Upper lobe of left lung (tissue), 6 donors: ENCODE measurements at regions not wholly inside any gene's neighbourhood (a gene's known extent, or its start where the extent isn't known, plus 50 kb on each side); places are given as distances from the start of the nearest gene placed in this dataset.

Experiments used
- ATAC-seq, 2 donors: fragments of 200-7000 bp; cut with Tn5 transposase; one replicate each; pipeline ENCODE4 v1.9.1; 2022; ENCODE audit warnings: mild to moderate bottlenecking in 2 of 2, moderate library complexity in 2 of 2; ENCODE audit not compliant: low FRiP score in 2 of 2
- DNase-seq, 2 donors: peaks; one replicate each; pipeline ENCODE4 v3.0.0-alpha.2; 2019 to 2020
- H3K27ac ChIP-seq, 4 donors: fragments of 200-600 bp; sonication (generic); one replicate each; pipeline ENCODE4 v1.5.1; 2016 to 2019
- H3K27me3 ChIP-seq, 4 donors: fragments of 200-600 bp; sonication (generic); one replicate each; pipeline ENCODE4 v1.5.1; 2017 to 2019
- H3K36me3 ChIP-seq, 4 donors: fragments of 200-600 bp; sonication (generic); one replicate each; pipeline ENCODE4 v1.5.1; 2016 to 2019
- H3K4me1 ChIP-seq, 4 donors: fragments of 200-600 bp; sonication (generic); one replicate each; pipeline ENCODE4 v1.5.1; 2018 to 2019
- H3K4me3 ChIP-seq, 4 donors: fragments of 200-600 bp; sonication (generic); one replicate each; pipeline ENCODE4 v1.5.1; 2017 to 2019; ENCODE audit warnings: mild to moderate bottlenecking in 2 of 4, moderate library complexity in 1 of 4
- H3K9me3 ChIP-seq, 4 donors: fragments of 200-600 bp; sonication (generic); one replicate each; pipeline ENCODE4 v1.5.1; 2018 to 2019
- CTCF ChIP-seq, 6 experiments: fragments of 450-650 bp in 4 of 6; fragments of 200-600 bp in 2 of 6; sonication (generic) in 2 of 6; IDR thresholded peaks; one replicate each; pipeline ENCODE4 v1.5.1; 2016 to 2019; ENCODE audit warnings: antibody characterized with exemption in 6 of 6
- EP300 ChIP-seq, 4 donors: sonication (generic); formaldehyde crosslinking; IDR thresholded peaks; one replicate each; pipeline ENCODE4 v1.5.1; 2017; ENCODE audit warnings: antibody characterized with exemption in 4 of 4, control low read depth in 2 of 4
- POLR2A ChIP-seq, 4 donors: fragments of 450-650 bp; IDR thresholded peaks; one replicate each; pipeline ENCODE4 v1.5.1; 2016 to 2017; ENCODE audit warnings: antibody characterized with exemption in 4 of 4, mild to moderate bottlenecking in 2 of 4
- POLR2AphosphoS5 ChIP-seq, 2 donors: sonication (generic); formaldehyde crosslinking; IDR thresholded peaks; one replicate each; pipeline ENCODE4 v1.5.1; 2017; ENCODE audit warnings: antibody characterized with exemption in 2 of 2
- WGBS, 2 donors: methylation state at CpG; one replicate each; pipeline ENCODE4 v1.1.5; 2017 to 2018; 5-methylcytosine and 5-hydroxymethylcytosine counted together
- donor health status: DM: no; HTN: no; CAD: no; lungs with moderate emphysema.
- donor health status: DM: no; HTN: yes; CAD: no; lungs with severe emphysema.

GRCh38 chr4:179145746-179146525 lies 1703.7 kb upstream of the AGA start:
- no peak for ATAC-seq
- no peak for TF ChIP-seq CTCF (IDR thresholded peaks at IDR 0.05)
- TF ChIP-seq POLR2AphosphoS5 (IDR thresholded peaks at IDR 0.05): no peak
- TF ChIP-seq EP300 (IDR thresholded peaks at IDR 0.05): no peak
- H3K9me3 ChIP-seq: no peaks in the 10 kb centered on the region
- WGBS, 2 donors: 73 to 80% methylated on average over 4 of the region's 4 CpGs
- DNase-seq: no peak
- no peaks in the 10 kb centered on the region for H3K36me3 ChIP-seq
- H3K4me3 ChIP-seq: no peak overlapping the region
- no peaks in the 10 kb centered on the region for H3K27me3 ChIP-seq
- no peak overlapping the region for H3K27ac ChIP-seq
- no peaks in the 10 kb centered on the region for H3K4me1 ChIP-seq

- no peaks in the 10 kb centered on the region for H3K36me3 ChIP-seq
- H3K4me3 ChIP-seq: no peak overlapping the region
- TF ChIP-seq POLR2A (IDR thresholded peaks at IDR 0.05) (no peak), POLR2AphosphoS5 (IDR thresholded peaks at IDR 0.05) (no peak), EP300 (IDR thresholded peaks at IDR 0.05) (no peak), CTCF (IDR thresholded peaks at IDR 0.05) (no peak)
- no peak overlapping the region for H3K27ac ChIP-seq
- no peaks in the 10 kb centered on the region for H3K4me1 ChIP-seq
- DNase-seq (no peak), ATAC-seq (no peak)
- H3K27me3 ChIP-seq: no peaks in the 10 kb centered on the region
- no peaks in the 10 kb centered on the region for H3K9me3 ChIP-seq
- 60 to 71% methylated on average over 6 of the region's 6 CpGs for WGBS, 2 donors
These were observed 1709.5 kb upstream of the AGA start for GRCh38 chr4:179151770-179152169.

GRCh38 chr4:179163147-179163546 lies 1720.9 kb upstream of the AGA start:
- H3K27ac ChIP-seq: no peak overlapping the region
- WGBS, 2 donors: 65 to 66% methylated on average over 2 of the region's 2 CpGs
- H3K4me3 ChIP-seq: no peak overlapping the region
- TF ChIP-seq EP300 (IDR thresholded peaks at IDR 0.05): no peak
- no peak for TF ChIP-seq CTCF (IDR thresholded peaks at IDR 0.05)
- TF ChIP-seq POLR2AphosphoS5 (IDR thresholded peaks at IDR 0.05): no peak
- no peak for TF ChIP-seq POLR2A (IDR thresholded peaks at IDR 0.05)
- no peaks in the 10 kb centered on the region for H3K27me3 ChIP-seq
- ATAC-seq (no peak), DNase-seq (no peak)
- H3K36me3 ChIP-seq: no peaks in the 10 kb centered on the region
- no peaks in the 10 kb centered on the region for H3K4me1 ChIP-seq
- H3K9me3 ChIP-seq: no peaks in the 10 kb centered on the region

GRCh38 chr4:179164267-179164999 lies 1722.2 kb upstream of the AGA start:
- no peak overlapping the region for H3K27ac ChIP-seq
- H3K4me1 ChIP-seq: no peaks in the 10 kb centered on the region
- H3K27me3 ChIP-seq: no peaks in the 10 kb centered on the region
- DNase-seq (no peak), ATAC-seq (no peak)
- H3K4me3 ChIP-seq: no peak overlapping the region
- WGBS, 2 donors: 75 to 83% methylated on average over 5 of the region's 5 CpGs
- TF ChIP-seq CTCF (IDR thresholded peaks at IDR 0.05) (no peak), POLR2AphosphoS5 (IDR thresholded peaks at IDR 0.05) (no peak), EP300 (IDR thresholded peaks at IDR 0.05) (no peak), POLR2A (IDR thresholded peaks at IDR 0.05) (no peak)
- H3K9me3 ChIP-seq: no peaks in the 10 kb centered on the region
- no peaks in the 10 kb centered on the region for H3K36me3 ChIP-seq
